22Rv1 (cell line): ENCODE measurements at regions not wholly inside any gene's neighbourhood (a gene's known extent, or its start where the extent isn't known, plus 50 kb on each side); places are given as distances from the start of the nearest gene placed in this dataset.

ENCODE experiments used
- H3K27ac ChIP-seq: fragments of 450-650 bp; 2 replicates; pipeline ENCODE4 v1.5.1; 2017
- CTCF ChIP-seq: fragments of 450-650 bp; IDR thresholded peaks from 2 replicates; pipeline ENCODE4 v1.5.1; 2017; ENCODE audit warnings: mild to moderate bottlenecking
- ZFX ChIP-seq: fragments of 450-650 bp; IDR thresholded peaks from 2 replicates; pipeline ENCODE4 v1.6.1; 2017; ENCODE audit warnings: antibody characterized with exemption, borderline replicate concordance

GRCh38 chr2:100702438-100703109, 117.4 kb upstream of the NPAS2 start:
- H3K27ac ChIP-seq: no peak overlapping the region
- no peak for TF ChIP-seq CTCF
- TF ChIP-seq ZFX: no peak

GRCh38 chr2:100703213-100703612, 116.7 kb upstream of the NPAS2 start:
- H3K27ac ChIP-seq: no peak overlapping the region
- TF ChIP-seq ZFX: no peak
- no peak for TF ChIP-seq CTCF

- TF ChIP-seq ZFX (no peak), CTCF (no peak)
- no peak overlapping the region for H3K27ac ChIP-seq
Observed at GRCh38 chr2:100703739-100704138, 116.2 kb upstream of the NPAS2 start.

- TF ChIP-seq CTCF (no peak), ZFX (no peak)
- no peak overlapping the region for H3K27ac ChIP-seq
Observed at GRCh38 chr2:100704156-100704555, 115.8 kb upstream of the NPAS2 start.

GRCh38 chr2:100704711-100705110, 115.2 kb upstream of the NPAS2 start:
- H3K27ac ChIP-seq: no peak overlapping the region
- TF ChIP-seq ZFX: no peak
- TF ChIP-seq CTCF: no peak

GRCh38 chr2:100707016-100707947, 112.7 kb upstream of the NPAS2 start:
- no peak overlapping the region for H3K27ac ChIP-seq
- no peak for TF ChIP-seq CTCF

- H3K27ac ChIP-seq: no peak overlapping the region
- TF ChIP-seq CTCF (no peak), ZFX (no peak)
Observed at GRCh38 chr2:100708333-100708732, 111.6 kb upstream of the NPAS2 start.
